OCI-LY1 (cell line): ENCODE measurements at regions not wholly inside any gene's neighbourhood (a gene's known extent, or its start where the extent isn't known, plus 50 kb on each side); places are given as distances from the start of the nearest gene placed in this dataset.

ENCODE experiments used
- EZH2 ChIP-seq: fragments of 200-600 bp; sonication (generic), shearing (Covaris generic); IDR thresholded peaks from 2 replicates; pipeline ENCODE4 v1.8.0; 2017; ENCODE audit warnings: borderline replicate concordance, mixed run types, mild to moderate bottlenecking, antibody characterized with exemption, low read length, moderate library complexity, mixed read lengths
- TF ChIP-seq, protein P1 (sequence below): fragments of 200-600 bp; sonication (generic), shearing (Covaris generic); IDR thresholded peaks from 2 replicates; pipeline ENCODE4 v1.5.1; 2017; ENCODE audit warnings: mild to moderate bottlenecking, antibody characterized with exemption, low read length, moderate library complexity, mixed read lengths

DNA sequence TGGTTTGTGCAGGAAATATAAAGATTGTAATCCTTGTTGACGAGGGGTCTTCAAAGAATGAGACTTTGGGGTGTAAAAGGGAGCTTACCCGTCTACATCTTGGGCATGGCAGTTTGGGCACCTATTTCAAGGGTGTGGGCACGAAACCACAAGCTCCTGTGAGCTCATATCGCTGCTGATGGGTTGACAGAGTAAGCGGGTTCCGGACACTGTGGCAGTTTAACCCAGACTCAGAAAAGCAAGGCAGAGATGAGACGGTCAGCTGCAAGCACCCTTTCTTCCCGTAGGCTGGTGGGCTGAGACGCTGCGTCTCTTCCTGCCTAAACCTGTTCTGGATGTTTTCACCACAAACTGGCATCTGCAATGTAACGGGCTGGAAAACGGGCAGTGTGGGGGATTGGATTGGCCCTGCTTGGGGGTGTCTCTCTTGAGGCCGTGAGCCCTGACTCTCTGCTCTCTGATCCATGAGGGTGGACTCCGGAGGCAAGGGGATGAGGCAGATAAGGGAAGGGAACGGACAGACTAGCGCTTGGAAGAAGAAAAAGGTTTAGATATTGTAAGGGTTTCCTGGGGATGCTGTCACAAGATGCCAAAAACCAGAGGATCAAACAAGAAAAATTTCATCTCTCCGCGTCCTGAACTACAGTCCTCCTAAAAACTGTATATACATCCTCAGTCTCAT, 237.5 kb downstream of the SHOX start:
- TF ChIP-seq, protein P1, sequence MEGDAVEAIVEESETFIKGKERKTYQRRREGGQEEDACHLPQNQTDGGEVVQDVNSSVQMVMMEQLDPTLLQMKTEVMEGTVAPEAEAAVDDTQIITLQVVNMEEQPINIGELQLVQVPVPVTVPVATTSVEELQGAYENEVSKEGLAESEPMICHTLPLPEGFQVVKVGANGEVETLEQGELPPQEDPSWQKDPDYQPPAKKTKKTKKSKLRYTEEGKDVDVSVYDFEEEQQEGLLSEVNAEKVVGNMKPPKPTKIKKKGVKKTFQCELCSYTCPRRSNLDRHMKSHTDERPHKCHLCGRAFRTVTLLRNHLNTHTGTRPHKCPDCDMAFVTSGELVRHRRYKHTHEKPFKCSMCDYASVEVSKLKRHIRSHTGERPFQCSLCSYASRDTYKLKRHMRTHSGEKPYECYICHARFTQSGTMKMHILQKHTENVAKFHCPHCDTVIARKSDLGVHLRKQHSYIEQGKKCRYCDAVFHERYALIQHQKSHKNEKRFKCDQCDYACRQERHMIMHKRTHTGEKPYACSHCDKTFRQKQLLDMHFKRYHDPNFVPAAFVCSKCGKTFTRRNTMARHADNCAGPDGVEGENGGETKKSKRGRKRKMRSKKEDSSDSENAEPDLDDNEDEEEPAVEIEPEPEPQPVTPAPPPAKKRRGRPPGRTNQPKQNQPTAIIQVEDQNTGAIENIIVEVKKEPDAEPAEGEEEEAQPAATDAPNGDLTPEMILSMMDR, result no peak
- no peak for TF ChIP-seq EZH2
